GM19455 (cell line): ENCODE measurements at regions not wholly inside any gene's neighbourhood (a gene's known extent, or its start where the extent isn't known, plus 50 kb on each side); places are given as distances from the start of the nearest gene placed in this dataset.
"Not testable (repeated sequence)": the region's sequence is repeated elsewhere in the genome, so short reads cannot be mapped to it uniquely, and the experiment has no call there.

Experiments
- ATAC-seq: cut with Tn5 transposase; IDR thresholded peaks from one replicate; pipeline ENCODE4 v1.9.1; 2021; ENCODE audit not compliant: unreplicated experiment

DNA sequence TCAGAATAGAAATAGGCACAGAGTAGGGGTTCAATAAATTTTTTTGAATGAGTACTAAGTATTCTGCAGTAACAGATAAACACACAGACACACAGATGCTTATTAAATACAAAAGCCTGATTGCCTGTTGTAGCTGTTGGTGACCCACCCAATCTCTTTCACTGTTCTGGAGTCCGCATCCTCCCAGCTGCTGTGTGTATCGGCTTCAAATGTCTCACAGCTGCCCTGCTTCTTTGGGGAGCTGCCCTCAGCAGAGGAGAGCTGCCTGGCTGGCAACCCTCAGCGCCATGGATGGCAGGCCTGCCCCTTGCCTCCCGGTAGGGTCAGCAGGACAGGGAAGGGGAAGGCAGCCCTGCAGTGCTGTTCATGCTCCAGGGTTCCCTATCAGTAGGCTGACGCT, 50.5 kb upstream of the PRNP start:
- no peak for ATAC-seq

DNA sequence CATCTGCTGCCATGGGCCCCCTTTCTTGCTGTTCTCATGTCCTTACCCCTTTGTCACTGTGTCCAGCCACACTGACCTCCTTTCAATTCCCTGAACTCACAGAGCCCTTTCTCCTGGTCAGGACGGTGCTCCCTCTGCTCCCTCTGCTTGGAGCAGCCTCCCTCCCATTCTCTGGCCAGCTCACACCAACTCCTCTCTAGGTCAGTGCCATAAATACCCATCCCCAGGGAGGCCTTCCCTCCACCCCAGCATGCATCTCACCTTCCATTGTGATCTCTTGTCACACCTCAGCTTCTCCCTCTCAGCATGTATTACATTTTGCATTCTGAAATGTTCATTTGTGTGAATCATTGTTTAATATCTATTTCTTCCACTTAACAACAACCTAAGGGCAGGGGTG, 50.9 kb upstream of the PRNP start:
- ATAC-seq = no peak

DNA sequence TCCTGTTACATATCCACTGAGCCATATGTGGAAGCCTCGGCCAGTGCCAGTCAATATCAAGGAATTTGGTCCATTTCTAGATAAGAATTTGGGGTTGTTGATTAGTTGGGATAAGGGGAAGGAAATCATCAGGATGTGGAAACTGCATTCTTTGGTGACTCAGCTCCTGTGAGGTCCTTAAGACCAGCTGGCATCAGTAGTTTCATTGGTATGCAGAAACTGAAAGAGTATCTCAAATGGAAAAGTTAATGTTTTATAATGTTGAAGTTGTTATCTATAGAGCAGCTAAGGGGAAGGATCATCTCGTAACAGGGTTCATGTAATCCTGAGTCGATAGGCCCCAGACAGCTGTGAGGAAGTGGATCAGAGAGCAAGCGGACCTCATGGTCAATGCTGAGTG, 52.5 kb upstream of the PRNP start:
- no peak for ATAC-seq

DNA sequence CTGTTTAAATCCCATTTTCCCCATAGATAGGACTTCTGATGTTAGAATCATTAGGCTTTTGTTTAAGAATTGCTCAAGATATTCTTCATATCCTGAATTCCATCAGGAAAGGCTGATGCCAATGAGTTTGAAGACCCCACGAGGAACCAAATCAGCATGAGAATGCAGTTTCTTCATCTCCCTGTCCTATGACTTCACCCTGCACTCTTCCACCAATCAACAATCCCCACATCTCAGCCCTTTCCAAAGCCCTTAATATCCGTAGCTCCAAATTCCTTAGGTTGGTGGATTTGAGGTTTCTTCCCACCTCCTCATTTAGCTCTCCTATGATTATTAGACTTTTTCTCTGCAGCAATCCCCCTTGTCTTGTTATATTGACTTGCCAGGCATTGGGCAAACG, 52.9 kb upstream of the PRNP start:
- ATAC-seq = no peak

DNA sequence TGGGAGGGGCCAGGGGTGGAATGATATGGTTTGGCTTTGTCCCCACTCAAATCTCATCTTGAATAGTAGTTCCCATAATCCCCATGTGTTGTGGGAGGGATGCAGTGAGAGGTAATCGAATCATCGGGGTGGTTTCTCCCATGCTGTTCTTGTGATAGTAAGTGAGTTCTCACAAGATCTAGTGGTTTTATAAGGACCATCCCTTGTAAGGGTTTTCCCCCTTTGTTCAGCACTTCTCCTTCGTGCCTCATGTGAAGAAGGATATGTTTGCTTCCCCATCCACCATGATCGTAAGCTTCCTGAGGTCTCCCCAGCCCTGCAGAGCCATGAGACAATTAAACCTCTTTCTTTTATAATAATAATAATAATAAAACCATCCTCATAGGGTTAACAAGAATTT, 53.4 kb upstream of the PRNP start:
- no peak for ATAC-seq

DNA sequence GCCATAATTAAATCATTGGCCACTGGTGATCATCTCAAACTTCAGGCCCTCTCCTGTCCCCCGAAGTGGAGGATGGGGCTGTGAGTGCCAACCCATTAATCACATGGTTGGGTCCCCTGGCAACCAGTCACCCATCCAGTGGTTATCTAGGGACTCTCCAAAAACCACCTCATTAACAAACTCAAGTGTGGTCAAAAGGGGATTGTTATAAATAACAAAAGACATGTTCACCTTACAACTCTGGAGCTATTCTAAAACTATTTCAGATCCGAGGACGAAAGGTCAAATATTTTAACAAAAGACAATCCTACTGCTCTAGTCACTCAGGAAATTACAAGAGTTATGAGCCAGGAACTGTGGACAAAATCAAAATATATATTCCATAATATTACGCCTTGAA, 60.0 kb upstream of the PRNP start:
- ATAC-seq = no peak

DNA sequence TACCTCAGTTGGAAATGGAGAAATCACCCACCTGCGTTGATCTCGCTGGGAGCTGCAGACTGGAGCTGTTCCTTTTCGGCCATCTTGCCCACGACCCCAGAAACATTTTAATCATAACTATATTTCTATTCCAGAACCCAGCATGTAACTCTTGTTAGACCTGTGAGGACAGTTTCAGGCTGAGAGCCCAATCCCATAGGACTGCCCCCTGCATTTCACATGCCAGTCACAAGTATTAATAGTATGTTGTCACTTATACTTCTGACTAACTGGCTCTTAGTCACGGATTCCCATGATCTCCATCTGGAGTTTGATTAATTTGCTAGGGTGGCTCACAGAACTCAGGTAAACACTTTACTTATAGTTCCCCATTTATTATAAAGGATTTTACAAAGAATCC, 60.6 kb upstream of the PRNP start:
- ATAC-seq = no peak

DNA sequence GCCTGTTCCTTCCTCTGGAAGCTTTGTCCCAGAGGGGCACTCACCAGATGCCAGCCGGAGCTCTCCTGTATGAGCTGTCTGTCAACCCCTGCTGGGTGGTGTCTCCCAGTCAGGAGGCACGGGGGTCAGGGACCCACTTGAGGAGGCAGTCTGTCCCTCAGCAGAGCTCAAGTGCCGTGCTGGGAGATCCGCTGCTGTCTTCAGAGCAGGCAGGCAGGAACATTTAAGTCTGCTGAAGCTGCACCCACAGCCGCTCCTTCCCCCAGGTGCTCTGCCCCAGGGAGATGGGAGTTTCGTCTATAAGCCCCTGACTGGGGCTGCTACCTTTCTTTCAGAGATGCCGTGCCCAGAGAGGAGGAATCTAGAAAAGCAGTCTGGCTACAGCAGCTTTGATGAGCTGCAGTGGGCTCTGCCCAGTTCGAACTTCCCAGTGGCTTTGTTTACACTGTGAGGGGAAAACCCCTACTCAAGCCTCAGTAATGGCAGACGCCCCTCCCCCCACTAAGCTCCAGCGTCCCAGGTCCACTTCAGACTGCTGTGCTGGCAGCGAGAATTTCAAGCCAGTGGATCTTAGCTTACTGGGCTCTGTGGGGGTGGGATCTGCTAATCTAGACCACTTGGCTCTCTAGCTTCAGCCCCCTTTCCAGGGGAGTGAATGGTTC, 61.5 kb upstream of the PRNP start:
- ATAC-seq = not testable (repeated sequence)

DNA sequence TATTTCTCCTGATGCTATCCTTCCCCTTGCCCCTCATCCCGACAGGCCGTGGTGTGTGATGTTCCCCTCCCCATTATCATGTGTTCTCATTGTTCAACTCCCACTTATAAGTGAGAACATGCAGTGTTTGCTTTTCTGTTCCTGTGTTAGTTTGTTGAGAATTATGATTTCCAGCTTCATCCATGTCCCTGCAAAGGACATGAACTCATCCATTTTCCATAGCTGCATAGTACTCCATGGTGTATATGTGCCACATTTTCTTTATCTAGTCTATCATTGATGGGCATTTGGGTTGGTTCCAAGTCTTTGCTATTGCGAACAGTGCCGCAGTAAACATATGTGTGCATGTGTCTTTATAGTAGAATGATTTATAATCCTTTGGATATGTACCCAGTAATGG, 67.1 kb upstream of the PRNP start:
- ATAC-seq = not testable (repeated sequence)

DNA sequence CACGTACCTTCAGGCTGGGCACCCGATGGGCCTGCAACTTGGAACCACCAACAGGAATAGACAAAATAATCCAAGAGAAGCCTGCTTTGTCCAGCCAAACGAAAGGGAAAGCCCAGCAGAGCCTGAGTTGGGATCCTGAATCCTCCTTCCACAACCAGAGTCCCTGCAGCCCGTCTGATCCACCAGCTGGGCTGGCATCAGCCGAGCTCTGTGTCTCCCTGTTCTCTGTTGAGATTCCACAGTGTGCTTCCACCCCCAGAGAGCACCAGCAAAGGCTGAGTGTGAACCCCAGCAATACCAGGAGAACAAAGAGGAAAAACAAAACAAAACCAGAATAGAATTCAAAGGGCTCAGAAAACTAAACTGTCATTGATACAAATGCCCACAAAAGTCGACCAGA, 68.8 kb upstream of the PRNP start:
- no peak for ATAC-seq

DNA sequence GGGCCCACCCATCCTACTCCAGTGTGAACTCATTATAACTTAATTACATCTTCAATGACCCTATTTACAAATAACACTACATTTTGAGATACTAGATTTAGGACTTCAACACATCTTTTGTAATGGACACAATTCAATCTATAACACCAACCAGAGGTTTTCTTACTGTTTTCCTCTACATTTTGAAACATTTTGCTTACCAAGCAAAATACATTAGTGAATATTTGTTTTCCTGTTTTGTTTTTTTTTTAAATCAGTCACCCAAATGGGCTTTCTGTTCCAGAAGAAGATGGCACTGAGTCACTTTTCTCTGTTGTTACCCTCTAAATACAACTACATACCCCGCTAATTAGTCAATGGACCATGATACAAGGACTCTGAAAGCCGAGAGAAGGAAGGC, 69.2 kb upstream of the PRNP start:
- ATAC-seq = no peak

DNA sequence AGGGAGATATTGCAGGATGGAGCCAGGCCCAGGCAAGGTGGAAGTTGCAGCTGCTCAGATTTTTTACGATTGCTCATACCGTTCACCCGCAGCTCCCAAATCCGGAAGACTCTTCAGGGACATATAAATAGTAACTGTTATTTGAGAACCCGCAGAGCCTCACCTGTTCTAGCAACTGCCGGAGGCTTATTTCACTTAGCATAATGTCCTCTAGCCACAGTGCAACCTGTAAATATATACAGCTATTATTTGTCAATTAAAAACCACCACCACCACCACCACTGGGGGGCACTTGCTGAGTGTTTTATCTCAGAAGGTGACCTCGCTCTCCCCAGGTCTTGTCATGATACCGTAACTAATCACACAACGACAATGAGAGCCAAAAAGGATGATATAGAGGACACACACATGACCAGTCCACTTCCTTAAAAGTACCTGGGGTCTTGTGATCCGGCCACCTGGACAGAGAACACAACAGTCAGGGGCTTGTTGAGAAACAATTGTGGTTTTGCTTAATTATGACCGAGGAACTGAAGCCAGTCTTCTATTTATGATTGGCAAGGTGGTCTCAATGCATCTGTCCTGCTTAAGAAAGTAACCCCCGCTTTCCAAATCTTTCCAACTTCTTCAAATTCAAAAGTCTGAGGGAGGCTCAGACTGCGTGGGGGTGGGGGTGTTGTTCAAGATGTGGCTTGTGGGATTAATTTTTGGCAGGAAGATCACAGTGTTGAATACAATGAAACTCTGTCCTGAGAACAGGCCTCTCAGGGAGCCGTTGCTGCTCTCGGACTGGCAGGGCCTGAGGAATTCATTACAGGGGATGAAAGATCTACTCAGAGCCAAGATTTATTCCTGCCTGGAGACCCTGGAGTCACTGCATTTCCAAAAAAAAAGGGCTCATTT, 72.3 kb upstream of the PRNP start:
- ATAC-seq = peak; percentile 61

DNA sequence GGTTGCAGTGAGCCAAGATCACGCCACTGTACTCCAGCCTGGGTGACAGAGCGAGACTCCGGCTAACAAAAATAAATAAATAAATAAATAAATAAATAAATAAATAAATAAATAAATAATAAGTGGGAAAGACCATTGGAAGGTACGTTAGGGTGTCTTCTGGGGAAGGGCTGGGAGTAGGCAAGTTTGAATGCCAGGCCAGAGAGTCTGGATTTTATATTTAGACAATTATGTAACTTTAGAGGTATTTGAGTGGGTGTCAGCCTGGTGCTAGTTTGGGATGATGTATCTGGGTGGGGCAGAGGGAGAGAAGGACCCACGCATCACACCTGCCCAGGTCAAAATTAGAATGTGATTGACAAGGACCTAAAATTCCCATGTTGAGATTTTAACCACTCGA, 73.1 kb upstream of the PRNP start:
- no peak for ATAC-seq

DNA sequence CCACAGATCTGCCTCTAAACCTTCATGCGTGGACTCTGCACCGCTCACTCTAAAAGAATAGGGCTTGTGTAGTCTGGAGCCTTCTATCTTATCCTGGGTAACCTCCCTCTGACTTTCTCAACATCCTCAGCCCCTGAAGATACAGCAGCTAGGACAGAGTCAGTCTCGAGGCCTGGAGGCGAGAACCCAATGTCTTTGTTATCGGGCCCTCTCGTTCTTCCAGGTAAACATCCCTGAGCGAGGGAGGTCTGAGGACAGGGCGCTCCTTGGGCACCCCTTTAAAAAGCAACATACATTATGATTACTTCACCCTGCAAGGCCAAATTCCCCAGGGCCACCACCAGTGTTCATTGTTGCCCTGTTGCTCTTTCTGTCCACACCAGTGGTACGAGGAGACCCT, 75.4 kb upstream of the PRNP start:
- no peak for ATAC-seq

DNA sequence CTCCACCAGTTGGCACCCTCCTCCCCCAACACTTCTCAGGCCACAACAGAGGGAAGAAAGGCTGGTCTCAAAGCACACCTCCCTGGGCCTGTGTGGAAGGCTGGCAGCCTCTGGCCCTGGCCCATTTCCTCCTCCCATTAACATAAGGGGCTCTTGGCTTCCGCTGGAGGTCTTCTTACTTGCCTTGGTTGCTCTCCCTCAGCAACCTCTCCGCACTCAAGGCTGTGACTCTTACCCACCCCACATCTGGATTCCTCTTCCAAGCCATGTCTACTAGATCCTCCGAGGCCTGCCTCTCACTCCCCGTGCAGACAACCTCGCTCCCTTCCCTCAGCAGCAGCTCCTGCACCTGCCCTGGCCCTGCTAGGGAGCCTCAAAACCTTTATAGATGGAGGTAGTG, 76.7 kb upstream of the PRNP start:
- no peak for ATAC-seq

DNA sequence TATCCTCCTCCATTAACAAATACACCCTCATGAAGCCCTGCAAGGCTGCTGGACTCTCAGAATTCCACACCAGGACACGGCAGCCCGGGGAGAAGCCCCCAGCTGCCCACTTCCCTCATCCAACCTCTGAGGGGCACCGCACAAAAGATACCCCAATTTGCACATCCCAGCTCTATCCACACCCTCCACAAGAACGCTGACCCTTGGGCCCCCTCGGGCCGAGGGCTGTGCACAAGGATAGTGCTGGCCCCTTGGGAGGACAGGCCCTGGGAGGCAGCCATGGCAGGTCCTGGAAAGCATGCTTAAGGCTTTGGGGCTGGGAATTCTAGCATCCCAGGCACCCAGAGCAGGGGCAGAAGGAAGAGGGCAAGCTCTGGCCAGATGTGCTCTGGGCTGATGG, 77.4 kb upstream of the PRNP start:
- no peak for ATAC-seq

DNA sequence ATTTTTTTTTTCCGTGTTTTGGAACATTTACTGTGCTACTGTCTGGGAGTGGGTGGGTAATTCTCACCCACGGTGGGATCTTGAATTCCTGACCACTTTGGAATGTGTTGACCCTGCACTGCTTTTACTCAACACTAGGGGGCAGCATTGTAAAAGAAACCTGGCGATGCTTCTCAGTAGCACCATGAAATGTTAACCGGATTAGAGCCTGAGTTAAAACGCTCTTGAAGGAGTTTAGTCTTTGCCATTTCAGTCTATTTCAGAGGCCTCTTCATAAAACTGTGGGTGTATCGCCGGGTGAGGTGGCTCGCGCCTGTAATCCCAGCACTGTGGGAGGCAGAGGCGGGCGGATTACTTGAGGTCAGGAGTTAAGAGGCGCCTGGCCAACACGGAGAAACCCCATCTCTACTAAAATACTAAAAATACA, 79.0 kb upstream of the PRNP start:
- ATAC-seq = peak; percentile 68

DNA sequence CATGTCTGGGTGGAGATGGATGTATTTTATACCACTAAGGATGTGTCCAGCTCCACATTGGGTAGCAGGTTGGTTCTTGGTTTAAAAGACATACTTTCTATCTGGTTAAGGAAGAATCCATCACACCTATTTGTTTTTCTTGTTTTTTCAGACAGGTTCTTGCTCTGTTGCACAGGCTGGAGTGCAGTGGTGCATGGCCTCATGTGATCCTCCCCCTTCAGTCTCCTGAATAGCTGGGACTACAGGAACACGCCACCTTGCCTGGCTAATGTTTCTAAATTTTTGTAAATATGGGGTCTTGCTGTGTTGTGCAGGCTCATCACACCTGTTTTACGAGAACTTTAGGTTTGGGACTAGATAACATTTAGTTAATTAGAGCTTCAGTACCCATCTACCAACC, 80.2 kb upstream of the PRNP start:
- ATAC-seq = no peak

DNA sequence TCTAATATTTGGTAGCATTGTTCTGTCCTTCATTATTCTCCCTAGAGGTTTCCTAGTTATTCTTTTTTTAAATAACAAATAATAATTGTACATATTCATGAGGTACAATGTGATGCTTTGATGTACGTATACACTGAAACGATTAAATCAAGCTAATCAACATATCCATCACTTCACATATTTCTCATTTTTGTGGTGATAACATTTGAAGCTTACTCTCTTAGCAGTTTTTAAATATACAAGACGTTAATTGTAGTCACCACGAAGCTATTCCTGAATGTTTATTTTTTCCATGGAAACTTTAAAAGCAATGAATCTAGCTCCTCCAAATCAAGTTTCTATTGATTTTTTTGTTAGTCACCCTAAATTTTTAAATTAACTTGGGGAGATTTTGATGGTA, 81.1 kb upstream of the PRNP start:
- no peak for ATAC-seq

DNA sequence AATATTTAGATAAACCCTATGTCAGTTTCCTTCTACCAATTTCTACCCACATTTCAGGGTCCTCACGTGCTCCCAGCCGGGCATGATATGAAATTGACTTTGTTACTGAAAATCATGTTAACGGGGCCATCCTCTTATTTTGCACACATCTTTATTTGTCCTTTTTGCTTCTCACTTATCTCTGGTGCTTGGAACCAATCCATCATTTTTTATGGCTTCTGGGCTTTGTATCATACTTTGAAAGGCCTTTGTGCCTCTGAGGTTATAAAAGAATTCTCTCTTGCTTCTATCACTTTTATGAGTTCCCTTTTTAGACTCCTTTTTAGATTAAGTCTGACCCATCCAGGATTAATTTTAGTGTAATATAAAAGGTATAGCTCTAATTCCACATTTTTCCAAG, 81.7 kb upstream of the PRNP start:
- ATAC-seq = no peak

DNA sequence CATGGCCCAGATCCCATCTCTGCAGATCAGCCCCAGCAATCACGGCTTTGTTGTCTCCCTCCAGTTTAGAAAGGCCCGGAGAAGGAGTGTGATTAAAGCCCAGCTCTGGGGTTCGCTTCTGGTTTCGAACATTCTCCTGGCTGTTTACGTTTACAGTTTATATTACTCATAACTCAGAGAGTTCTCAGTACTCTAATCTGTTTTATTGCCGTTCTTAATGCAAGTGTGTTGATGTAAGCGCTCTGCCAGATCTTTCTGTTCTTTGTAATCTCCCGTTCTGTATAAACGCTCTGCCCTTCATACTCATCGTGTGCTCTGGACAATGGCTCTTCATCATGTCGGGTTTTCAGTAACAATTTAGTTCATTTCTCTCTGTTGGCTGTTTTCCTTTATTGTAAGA, 82.5 kb upstream of the PRNP start:
- ATAC-seq = no peak

DNA sequence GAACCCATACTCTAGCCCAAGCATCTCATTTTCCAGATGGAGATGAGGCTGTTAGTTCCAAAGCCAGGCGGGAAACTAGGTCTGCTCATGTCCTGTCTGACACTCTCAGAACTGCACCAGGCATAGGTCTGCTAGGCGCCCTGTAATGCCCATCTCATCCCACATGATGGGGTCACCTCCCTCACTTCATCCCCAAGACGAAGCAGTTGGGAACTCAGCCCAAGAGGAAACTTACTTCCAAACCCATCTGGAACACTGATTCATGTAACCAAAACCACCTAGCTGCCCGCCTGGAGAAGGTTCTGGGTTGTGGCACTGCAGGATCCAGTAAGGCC, 84.0 kb upstream of the PRNP start:
- no peak for ATAC-seq
